Chondrocyte (in vitro differentiated cells): ENCODE measurements at regions not wholly inside any gene's neighbourhood (a gene's known extent, or its start where the extent isn't known, plus 50 kb on each side); places are given as distances from the start of the nearest gene placed in this dataset.

Source experiments
- DNase-seq: peaks from one replicate; pipeline ENCODE4 v3.0.0; 2021; ENCODE audit warnings: mixed read lengths, low spot score
- H3K27ac Mint-ChIP-seq: one replicate; pipeline ENCODE4 v1.8.0; 2021; ENCODE audit warnings: mild to moderate bottlenecking, moderate library complexity, mixed read lengths; ENCODE audit not compliant: unreplicated experiment
- H3K27me3 Mint-ChIP-seq: 2 replicates; pipeline ENCODE4 v1.8.0; 2021; ENCODE audit warnings: low read depth, mixed read lengths
- H3K36me3 Mint-ChIP-seq: 2 replicates; pipeline ENCODE4 v1.8.0; 2021; ENCODE audit warnings: low read depth, mixed read lengths
- H3K4me1 Mint-ChIP-seq: 2 replicates; pipeline ENCODE4 v1.8.0; 2021; ENCODE audit warnings: low read depth, mild to moderate bottlenecking, mixed read lengths
- H3K4me3 Mint-ChIP-seq: one replicate; pipeline ENCODE4 v1.8.0; 2021; ENCODE audit warnings: mild to moderate bottlenecking, moderate library complexity, mixed read lengths; ENCODE audit not compliant: unreplicated experiment
- H3K9me3 Mint-ChIP-seq: 2 replicates; pipeline ENCODE4 v1.8.0; 2021; ENCODE audit warnings: low read depth, mixed read lengths
- TF ChIP-seq, protein P1 (sequence below): fragments of 200-600 bp; sonication (generic); IDR thresholded peaks from 2 replicates; pipeline ENCODE4 v1.5.0; 2021; ENCODE audit warnings: antibody characterized with exemption, mild to moderate bottlenecking, moderate library complexity

DNA sequence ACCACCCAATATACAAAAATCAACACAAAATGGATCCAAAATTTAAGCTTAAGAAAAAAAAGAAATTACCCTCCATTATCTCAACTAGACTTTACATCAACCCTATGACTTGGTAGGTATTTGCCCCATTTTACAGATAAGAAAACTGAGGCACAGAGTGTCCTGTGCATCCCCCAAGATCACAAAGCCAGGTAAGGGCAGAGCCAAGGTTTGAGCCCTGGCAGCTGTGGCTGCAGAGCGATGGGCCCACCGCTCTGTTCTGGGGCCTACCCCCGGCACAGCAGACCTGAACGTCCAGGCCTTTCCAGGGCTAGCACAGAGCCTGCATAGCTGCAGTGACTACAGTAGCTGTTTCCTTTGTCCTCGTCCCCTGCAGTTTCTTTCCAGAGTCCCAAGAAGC lies 417.6 kb downstream of the SOX9 start:
- Mint-ChIP-seq H3K36me3 (peaks cover 7% of the 10 kb centered on the region), H3K4me1 (peaks cover 18% of the 10 kb centered on the region), H3K4me3 (no peak overlapping the region), H3K27me3 (no peaks in the 10 kb centered on the region), H3K27ac (no peak overlapping the region), H3K9me3 (peaks cover 8% of the 10 kb centered on the region)
- no peak for DNase-seq
- TF ChIP-seq, protein P1, sequence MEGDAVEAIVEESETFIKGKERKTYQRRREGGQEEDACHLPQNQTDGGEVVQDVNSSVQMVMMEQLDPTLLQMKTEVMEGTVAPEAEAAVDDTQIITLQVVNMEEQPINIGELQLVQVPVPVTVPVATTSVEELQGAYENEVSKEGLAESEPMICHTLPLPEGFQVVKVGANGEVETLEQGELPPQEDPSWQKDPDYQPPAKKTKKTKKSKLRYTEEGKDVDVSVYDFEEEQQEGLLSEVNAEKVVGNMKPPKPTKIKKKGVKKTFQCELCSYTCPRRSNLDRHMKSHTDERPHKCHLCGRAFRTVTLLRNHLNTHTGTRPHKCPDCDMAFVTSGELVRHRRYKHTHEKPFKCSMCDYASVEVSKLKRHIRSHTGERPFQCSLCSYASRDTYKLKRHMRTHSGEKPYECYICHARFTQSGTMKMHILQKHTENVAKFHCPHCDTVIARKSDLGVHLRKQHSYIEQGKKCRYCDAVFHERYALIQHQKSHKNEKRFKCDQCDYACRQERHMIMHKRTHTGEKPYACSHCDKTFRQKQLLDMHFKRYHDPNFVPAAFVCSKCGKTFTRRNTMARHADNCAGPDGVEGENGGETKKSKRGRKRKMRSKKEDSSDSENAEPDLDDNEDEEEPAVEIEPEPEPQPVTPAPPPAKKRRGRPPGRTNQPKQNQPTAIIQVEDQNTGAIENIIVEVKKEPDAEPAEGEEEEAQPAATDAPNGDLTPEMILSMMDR = no peak

DNA sequence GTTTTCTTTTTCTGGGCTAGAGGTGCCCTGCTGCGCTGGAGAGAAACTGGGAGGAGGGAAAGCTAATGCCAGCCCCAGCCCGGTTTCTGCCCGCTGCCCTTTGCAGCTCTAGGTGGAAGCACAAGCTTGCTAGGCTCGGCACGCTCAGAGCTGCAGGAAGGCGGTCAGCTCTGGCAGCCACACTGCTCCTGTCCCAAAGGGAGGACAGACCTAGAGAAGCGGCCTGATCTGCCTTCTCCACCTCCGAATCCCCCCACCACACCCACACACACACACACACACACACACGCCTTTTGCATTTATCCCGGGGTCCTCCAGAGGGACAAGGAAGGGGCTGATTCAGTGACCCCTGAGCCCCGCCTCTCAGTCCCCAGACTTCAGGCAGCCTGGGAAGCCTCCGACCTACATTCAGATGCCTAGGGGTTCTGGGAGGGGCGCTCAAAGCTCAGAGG lies 418.1 kb downstream of the SOX9 start:
- DNase-seq = no peak
- Mint-ChIP-seq H3K27me3 (no peaks in the 10 kb centered on the region), H3K27ac (no peak overlapping the region), H3K4me3 (no peak overlapping the region), H3K9me3 (peaks cover 8% of the 10 kb centered on the region), H3K36me3 (peaks cover 8% of the 10 kb centered on the region), H3K4me1 (peaks cover 18% of the 10 kb centered on the region)
- TF ChIP-seq, protein P1 = no peak

DNA sequence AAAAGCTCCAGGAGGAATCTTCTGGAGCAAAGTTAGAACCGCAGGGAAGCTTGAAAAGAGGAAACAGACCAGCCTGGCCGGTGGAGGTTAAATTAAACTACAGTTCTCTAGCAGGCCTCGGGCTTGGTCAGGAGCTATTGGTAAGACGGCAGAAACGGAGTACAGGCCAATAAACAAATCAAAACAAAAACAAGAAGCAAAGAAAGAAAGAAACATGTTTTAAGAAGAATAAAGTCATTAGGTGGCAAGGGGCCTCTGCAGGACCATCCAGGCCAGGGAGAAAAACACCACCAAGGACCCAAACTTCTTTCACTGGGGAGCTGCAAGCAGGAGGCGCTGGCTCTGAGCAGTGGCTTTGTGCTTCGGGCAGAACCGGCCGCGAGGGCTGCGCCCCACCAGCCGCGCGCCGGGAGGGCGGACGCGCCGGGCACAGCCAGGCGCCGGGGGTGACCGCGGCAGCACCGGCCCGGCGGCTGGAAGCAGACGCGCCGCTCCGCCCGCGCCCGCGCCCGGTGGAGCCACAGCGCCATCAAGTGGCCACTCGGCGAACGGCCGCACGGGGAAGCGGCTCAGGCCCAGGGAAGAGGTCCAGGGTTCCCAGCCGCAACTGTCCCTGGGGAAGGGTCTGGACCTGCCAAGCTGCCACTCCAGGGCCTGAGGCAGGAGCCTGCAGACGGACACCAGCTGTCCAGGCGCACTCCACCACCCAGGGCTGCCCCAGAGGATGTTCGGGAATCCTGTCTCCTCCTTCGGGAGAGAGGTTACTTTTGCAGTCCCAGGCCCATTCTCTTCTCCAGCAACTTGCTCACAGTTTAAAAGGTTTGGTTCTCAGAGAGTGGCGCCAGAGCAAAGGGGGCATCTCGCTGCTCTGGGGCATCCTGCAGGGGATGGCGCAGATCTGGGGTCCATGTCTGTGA lies 419.4 kb downstream of the SOX9 start:
- H3K4me3 Mint-ChIP-seq = peak overlapping the region; percentile 62
- H3K27ac Mint-ChIP-seq = peak overlapping the region; percentile 79
- peaks cover 4% of the 10 kb centered on the region for H3K36me3 Mint-ChIP-seq
- DNase-seq = no peak
- H3K27me3 Mint-ChIP-seq = no peaks in the 10 kb centered on the region
- TF ChIP-seq, protein P1 = peak; percentile 88
- H3K4me1 Mint-ChIP-seq = peaks cover 18% of the 10 kb centered on the region
- no peaks in the 10 kb centered on the region for H3K9me3 Mint-ChIP-seq

DNA sequence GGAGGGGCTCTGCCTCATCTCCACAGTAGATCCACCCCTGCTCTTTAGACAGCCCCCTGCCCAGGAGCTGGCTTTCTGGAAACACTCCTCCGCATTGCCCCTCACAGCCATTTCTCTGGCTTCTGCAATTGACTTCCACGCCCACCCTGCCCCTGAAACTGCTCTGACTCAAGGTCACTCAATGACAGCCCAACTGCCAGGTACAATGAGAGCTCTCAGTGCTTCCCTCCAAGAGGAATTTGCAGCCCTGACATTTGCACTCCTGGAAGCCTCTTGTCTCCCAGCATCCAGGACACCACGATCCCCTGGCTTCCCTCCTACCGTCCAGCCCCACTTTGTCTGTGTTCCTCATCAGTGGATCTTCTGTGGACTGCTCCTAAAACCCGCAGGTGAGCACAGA lies 421.5 kb downstream of the SOX9 start:
- TF ChIP-seq, protein P1 = no peak
- no peak for DNase-seq
- Mint-ChIP-seq H3K4me3 (no peak overlapping the region), H3K9me3 (no peaks in the 10 kb centered on the region), H3K36me3 (peaks cover 4% of the 10 kb centered on the region), H3K27me3 (no peaks in the 10 kb centered on the region), H3K4me1 (peaks cover 18% of the 10 kb centered on the region), H3K27ac (peak overlapping the region; percentile 33)

DNA sequence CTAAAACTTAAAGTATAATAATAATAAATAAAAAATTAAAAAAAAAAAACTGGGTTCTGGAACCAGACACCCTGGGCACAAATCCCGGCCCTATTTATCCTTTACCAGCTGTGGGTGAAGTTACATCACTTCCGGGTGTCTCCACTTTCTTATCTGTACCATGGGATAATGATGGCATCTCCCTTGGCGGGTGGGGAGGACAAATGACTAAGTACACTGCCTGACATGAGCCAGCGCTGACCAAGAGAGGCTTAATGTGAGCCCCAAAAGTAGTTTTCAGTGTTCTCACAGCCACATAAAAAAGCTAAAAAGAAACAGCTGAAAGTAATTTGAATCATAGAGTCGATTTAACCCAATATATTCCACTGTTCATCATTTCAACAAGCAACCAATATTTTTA lies 424.9 kb downstream of the SOX9 start:
- Mint-ChIP-seq H3K4me3 (no peak overlapping the region), H3K27ac (no peak overlapping the region), H3K4me1 (peaks cover 3% of the 10 kb centered on the region), H3K36me3 (peaks cover 5% of the 10 kb centered on the region), H3K9me3 (peaks cover 3% of the 10 kb centered on the region), H3K27me3 (no peaks in the 10 kb centered on the region)
- no peak for DNase-seq
- TF ChIP-seq, protein P1 = no peak
